MM.1S (cell line): ENCODE measurements at regions not wholly inside any gene's neighbourhood (a gene's known extent, or its start where the extent isn't known, plus 50 kb on each side); places are given as distances from the start of the nearest gene placed in this dataset.

Experiments used
- CTCF ChIP-seq: fragments of 300-600 bp; sonication (generic); IDR thresholded peaks from 2 replicates; pipeline ENCODE4 v1.5.1; 2016; ENCODE audit warnings: antibody characterized with exemption, low read length, mixed read lengths
- EZH2 ChIP-seq: fragments of 300-600 bp; sonication (generic); optimal IDR thresholded peaks from 2 replicates; pipeline ENCODE3; 2017; ENCODE audit warnings: low read depth, mild to moderate bottlenecking, antibody characterized with exemption, low read length, mixed read lengths
- EZH2phosphoT487 ChIP-seq: fragments of 300-600 bp; sonication (generic); IDR thresholded peaks from 2 replicates; pipeline ENCODE4 v1.6.1; 2018; ENCODE audit warnings: antibody characterized with exemption, low read length

- no peak for TF ChIP-seq CTCF
- TF ChIP-seq EZH2phosphoT487: no peak
- no peak for TF ChIP-seq EZH2
Measured at GRCh38 chr6:27002447-27002846, 245.1 kb upstream of the PRSS16 start.
